Endodermal cell (in vitro differentiated cells): ENCODE measurements at regions not wholly inside any gene's neighbourhood (a gene's known extent, or its start where the extent isn't known, plus 50 kb on each side); places are given as distances from the start of the nearest gene placed in this dataset.

Source experiments
- DNase-seq: peaks from one replicate; pipeline ENCODE4 v3.0.0-alpha.2; 2017
- H3K27ac ChIP-seq: 2 replicates; pipeline ENCODE4 v1.5.1; 2013; ENCODE audit warnings: mild to moderate bottlenecking, low read depth, low read length, moderate library complexity
- H3K27me3 ChIP-seq: 2 replicates; pipeline ENCODE4 v1.6.1; 2013; ENCODE audit warnings: mild to moderate bottlenecking, low read length, moderate library complexity; ENCODE audit not compliant: insufficient read depth, control insufficient read depth, poor library complexity, severe bottlenecking
- H3K36me3 ChIP-seq: 2 replicates; pipeline ENCODE4 v1.7.0; 2013; ENCODE audit warnings: mild to moderate bottlenecking, low read length, moderate library complexity; ENCODE audit not compliant: control insufficient read depth, insufficient read depth
- H3K4me1 ChIP-seq: one replicate; pipeline ENCODE4 v1.7.0; 2013; ENCODE audit warnings: low read length; ENCODE audit not compliant: control insufficient read depth, insufficient read depth
- H3K4me3 ChIP-seq: 2 replicates; pipeline ENCODE4 v1.5.1; 2013; ENCODE audit warnings: mild to moderate bottlenecking, low read length, moderate library complexity
- H3K9ac ChIP-seq: 2 replicates; pipeline ENCODE4 v1.6.1; 2013; ENCODE audit warnings: mild to moderate bottlenecking, low read length, moderate library complexity; ENCODE audit not compliant: poor library complexity, severe bottlenecking; ENCODE audit errors: extremely low read depth
- H3K9me3 ChIP-seq: 2 replicates; pipeline ENCODE4 v1.6.1; 2013; ENCODE audit warnings: mild to moderate bottlenecking, low read length, moderate library complexity; ENCODE audit not compliant: control insufficient read depth
- H3K27ac Mint-ChIP-seq: 2 replicates; pipeline ENCODE4 v1.8.0; 2020; ENCODE audit warnings: mixed read lengths
- H3K27me3 Mint-ChIP-seq: 2 replicates; pipeline ENCODE4 v1.8.0; 2021; ENCODE audit warnings: mild to moderate bottlenecking, mixed read lengths; ENCODE audit not compliant: insufficient read depth
- H3K36me3 Mint-ChIP-seq: 2 replicates; pipeline ENCODE4 v1.8.0; 2020; ENCODE audit warnings: low read depth, mixed read lengths
- H3K4me1 Mint-ChIP-seq: 2 replicates; pipeline ENCODE4 v1.8.0; 2020; ENCODE audit warnings: mixed read lengths
- H3K4me3 Mint-ChIP-seq: 2 replicates; pipeline ENCODE4 v1.8.0; 2020; ENCODE audit warnings: mild to moderate bottlenecking, moderate library complexity, mixed read lengths
- H3K9me3 Mint-ChIP-seq: 2 replicates; pipeline ENCODE4 v1.8.0; 2020; ENCODE audit warnings: mild to moderate bottlenecking, mixed read lengths
- WGBS, 2 experiments: methylation state at CpG; one replicate each; pipeline versions ENCODE4 v1.1.5 to v1.1.7; 2013; ENCODE audit warnings: missing lambda C conversion rate in 2 of 2, mixed read lengths in 1 of 2; ENCODE audit not compliant: insufficient coverage in 1 of 2, insufficient read length in 1 of 2; 5-methylcytosine and 5-hydroxymethylcytosine counted together
- TF ChIP-seq, protein P1 (sequence below): fragments of 200-600 bp; sonication (generic); conservative IDR thresholded peaks from 2 replicates; pipeline ENCODE4 v1.5.0; 2021; ENCODE audit warnings: antibody characterized with exemption, mild to moderate bottlenecking

DNA sequence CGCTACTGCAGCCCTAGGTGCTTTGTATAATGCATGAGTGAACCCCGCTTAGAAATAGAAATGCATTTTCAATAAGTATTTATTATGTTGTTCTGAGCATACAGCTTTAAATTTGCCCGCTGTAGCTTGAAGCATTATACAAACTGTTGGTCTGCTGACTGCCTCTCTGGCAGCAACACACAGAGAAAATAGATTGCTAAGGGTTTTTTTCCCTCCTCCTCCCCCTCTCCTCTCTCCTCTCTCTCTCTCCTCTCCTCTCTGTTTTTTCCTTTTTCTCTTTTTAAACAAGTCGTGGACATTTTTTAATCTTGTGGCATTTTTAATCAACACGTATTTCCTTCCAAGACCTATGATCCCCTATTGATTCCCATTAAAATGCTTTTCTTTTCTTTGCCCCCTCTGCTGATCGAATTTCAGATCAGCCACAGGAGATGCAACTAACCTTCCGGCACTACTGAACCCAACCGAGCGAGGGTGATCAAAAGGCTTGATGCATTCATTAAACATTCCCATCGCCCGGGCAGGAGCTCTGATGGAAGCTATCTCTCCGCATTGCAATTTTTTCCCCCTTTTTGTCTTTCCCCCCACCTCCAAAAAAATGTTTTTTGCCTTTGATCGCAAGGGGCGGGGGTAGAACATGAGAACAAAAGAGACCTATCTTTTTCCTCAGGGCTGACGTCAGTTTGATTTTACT is 90.7 kb upstream of the ARID1B start:
- peaks cover 18% of the 10 kb centered on the region for H3K27me3 Mint-ChIP-seq

DNA sequence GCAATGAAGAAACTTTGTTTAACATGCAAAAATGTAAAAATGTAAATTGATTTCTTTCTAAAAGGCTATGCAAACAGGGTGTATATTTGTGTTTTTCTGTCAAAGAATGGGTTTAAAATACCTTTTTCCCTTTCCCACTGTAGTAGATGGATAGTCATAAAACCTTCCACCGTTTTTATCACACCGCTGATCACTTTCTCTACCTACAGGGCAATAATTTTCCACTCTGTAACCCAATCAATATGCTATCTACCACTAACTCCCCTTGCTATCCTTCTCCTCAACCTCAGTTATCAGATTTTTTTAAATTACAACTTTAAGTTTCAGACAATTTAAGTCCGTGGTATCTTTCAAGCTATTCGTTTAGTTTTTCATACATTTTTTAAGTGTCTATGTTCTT is 91.4 kb upstream of the ARID1B start:
- TF ChIP-seq, protein P1, sequence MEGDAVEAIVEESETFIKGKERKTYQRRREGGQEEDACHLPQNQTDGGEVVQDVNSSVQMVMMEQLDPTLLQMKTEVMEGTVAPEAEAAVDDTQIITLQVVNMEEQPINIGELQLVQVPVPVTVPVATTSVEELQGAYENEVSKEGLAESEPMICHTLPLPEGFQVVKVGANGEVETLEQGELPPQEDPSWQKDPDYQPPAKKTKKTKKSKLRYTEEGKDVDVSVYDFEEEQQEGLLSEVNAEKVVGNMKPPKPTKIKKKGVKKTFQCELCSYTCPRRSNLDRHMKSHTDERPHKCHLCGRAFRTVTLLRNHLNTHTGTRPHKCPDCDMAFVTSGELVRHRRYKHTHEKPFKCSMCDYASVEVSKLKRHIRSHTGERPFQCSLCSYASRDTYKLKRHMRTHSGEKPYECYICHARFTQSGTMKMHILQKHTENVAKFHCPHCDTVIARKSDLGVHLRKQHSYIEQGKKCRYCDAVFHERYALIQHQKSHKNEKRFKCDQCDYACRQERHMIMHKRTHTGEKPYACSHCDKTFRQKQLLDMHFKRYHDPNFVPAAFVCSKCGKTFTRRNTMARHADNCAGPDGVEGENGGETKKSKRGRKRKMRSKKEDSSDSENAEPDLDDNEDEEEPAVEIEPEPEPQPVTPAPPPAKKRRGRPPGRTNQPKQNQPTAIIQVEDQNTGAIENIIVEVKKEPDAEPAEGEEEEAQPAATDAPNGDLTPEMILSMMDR, result no peak
- WGBS, 2 experiments, result 31 to 32% methylated on average over 4 of the region's 4 CpGs
- DNase-seq, result no peak
- peak overlapping the region; percentile 83 for H3K4me3 ChIP-seq
- H3K36me3 ChIP-seq, result no peaks in the 10 kb centered on the region
- H3K9ac ChIP-seq, result peak overlapping the region; percentile 95
- Mint-ChIP-seq H3K4me3 (peak overlapping the region; percentile 88), H3K4me1 (peaks cover 13% of the 10 kb centered on the region), H3K9me3 (no peaks in the 10 kb centered on the region), H3K36me3 (no peaks in the 10 kb centered on the region), H3K27ac (no peak overlapping the region), H3K27me3 (peaks cover 13% of the 10 kb centered on the region)
- H3K4me1 ChIP-seq, result no peaks in the 10 kb centered on the region
- no peaks in the 10 kb centered on the region for H3K27me3 ChIP-seq
- H3K9me3 ChIP-seq, result no peaks in the 10 kb centered on the region
- H3K27ac ChIP-seq, result no peak overlapping the region

More for the DNA sequence above, 90.7 kb upstream of the ARID1B start:
- Mint-ChIP-seq H3K4me1 (peaks cover 13% of the 10 kb centered on the region), H3K9me3 (no peaks in the 10 kb centered on the region), H3K36me3 (no peaks in the 10 kb centered on the region), H3K4me3 (peak overlapping the region; percentile 88), H3K27ac (peak overlapping the region; percentile 96)
- H3K27ac ChIP-seq, result peak overlapping the region; percentile 98
- peak overlapping the region; percentile 83 for H3K4me3 ChIP-seq
- peak; percentile 80 for DNase-seq
- H3K4me1 ChIP-seq, result no peaks in the 10 kb centered on the region
- no peaks in the 10 kb centered on the region for H3K36me3 ChIP-seq
- H3K9ac ChIP-seq, result peak overlapping the region; percentile 95
- WGBS, 2 experiments, result 5 to 7% methylated on average over 11 to 15 of the region's 15 CpGs
- H3K27me3 ChIP-seq, result no peaks in the 10 kb centered on the region
- no peaks in the 10 kb centered on the region for H3K9me3 ChIP-seq
- TF ChIP-seq, protein P1, result peak; percentile 72

DNA sequence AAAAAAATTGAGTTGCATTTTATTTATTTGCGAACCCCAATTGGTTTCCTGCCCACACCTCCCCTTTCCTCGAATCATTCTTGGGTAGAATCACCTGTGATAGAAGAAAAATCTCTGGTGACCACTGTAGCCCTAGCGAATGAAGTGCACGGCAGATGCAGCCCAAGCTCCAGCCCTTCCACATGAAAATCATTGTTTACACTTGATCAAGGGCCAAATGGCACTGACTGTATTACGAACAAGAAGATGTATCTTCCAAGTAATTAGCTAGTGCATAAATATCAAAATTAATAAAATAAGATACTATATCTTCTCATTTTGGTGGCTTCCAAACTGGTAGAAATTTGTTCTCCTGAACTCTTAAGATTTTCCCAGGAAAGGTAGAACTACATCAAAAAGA is 93.4 kb upstream of the ARID1B start:
- DNase-seq, result no peak
- Histone ChIP-seq H3K9me3 (no peaks in the 10 kb centered on the region), H3K27ac (no peak overlapping the region), H3K9ac (no peak overlapping the region), H3K4me1 (no peaks in the 10 kb centered on the region), H3K27me3 (no peaks in the 10 kb centered on the region), H3K4me3 (no peak overlapping the region), H3K36me3 (no peaks in the 10 kb centered on the region)
- Mint-ChIP-seq H3K27me3 (peaks cover 3% of the 10 kb centered on the region), H3K27ac (no peak overlapping the region), H3K36me3 (no peaks in the 10 kb centered on the region), H3K4me3 (no peak overlapping the region), H3K4me1 (peaks cover 13% of the 10 kb centered on the region), H3K9me3 (no peaks in the 10 kb centered on the region)
- 98 to 100% methylated on average over 1 to 5 of the region's 5 CpGs for WGBS, 2 experiments
- TF ChIP-seq, protein P1, result no peak
